Hematopoietic multipotent progenitor cell treated with erythropoietin and hydrocortisone succinate and interleukin-3 and kit ligand, for 4 days (in vitro differentiated cells): ENCODE measurements at regions not wholly inside any gene's neighbourhood (a gene's known extent, or its start where the extent isn't known, plus 50 kb on each side); places are given as distances from the start of the nearest gene placed in this dataset.

Experiments used
- DNase-seq: peaks from one replicate; pipeline ENCODE4 v3.0.0-alpha.2; 2015

DNA sequence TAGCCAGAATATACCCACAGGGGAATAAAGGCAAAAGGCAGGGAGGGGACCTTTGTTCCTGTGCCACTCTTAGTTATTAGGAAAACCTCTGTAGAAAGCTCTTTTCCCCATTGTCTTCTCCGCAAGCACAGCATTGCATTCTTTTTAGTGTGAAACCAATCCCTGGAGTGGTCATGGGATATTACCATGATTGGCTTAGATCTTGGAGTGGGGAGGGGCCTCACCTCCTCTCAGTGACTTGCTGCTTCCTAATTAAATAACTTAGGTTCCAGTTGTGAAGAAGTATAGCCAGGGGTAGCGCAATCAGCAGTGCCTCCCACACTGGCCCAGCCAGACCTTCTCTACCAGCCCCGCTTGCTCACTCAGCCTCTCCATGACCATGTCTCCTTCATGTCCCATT is 49.9 kb upstream of the AFF3 start:
- DNase-seq: no peak
